Sciatic nerve (tissue), 2 donors: ENCODE measurements at regions not wholly inside any gene's neighbourhood (a gene's known extent, or its start where the extent isn't known, plus 50 kb on each side); places are given as distances from the start of the nearest gene placed in this dataset.

ENCODE experiments used
- ATAC-seq: fragments of 200-7000 bp; cut with Tn5 transposase; one replicate; pipeline ENCODE4 v1.9.1; 2020; ENCODE audit warnings: mild to moderate bottlenecking, moderate library complexity
- DNase-seq: peaks from one replicate; pipeline ENCODE4 v3.0.0-alpha.2; 2020; ENCODE audit warnings: low spot score
- intact Hi-C: fragments of 100-400 bp; cut with DNase I; formaldehyde crosslinking; loops from one replicate; pipeline ENCODE4 v1.14.2; 2022
- donor health status: DM: no; HTN: no; CAD: no.
- donor health status: DM: no; HTN: no; CAD: no.

DNA sequence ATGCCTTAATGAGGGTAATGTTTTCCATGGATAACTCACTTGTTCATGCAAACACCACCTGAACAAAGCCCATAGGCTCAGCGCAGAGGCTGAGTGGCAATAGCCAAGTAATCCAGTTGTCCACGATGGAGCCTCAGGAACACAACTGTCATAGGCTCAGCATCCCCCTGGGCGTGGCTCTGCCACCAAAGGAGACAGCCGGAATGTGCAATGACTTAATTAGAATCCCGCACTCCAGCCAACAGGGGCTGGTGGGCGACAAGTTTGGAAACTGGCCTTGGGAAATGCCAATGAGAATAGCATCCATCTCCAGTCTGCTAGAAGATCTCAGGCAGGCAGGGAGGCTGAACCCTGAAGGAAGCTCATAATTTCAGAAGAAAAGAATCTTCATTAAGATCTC, 411.7 kb upstream of the NRP1 start:
- DNase-seq (no peak), ATAC-seq (no peak)
- intact Hi-C loops: no loop called here

DNA sequence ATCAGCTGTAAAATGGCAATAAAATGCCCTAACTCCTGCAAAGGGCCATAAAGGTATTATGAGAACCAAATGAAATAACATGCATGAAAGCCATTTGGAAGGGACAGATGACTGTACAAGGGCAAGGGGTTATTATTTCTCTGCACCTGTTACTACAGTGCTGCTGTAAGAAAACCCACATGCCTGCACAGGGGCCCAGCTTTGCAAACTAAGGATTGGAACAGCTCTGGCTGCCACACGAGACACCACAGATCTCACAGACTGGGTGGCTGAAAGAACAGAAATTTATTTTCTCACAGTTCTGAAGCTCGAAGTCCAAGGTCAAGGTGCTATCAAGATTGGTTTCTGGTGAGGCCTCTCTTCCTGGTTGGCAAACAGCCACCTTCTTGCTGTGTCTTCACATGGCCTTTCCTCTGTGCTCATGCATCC, 409.0 kb upstream of the NRP1 start:
- no peak for ATAC-seq
- no peak for DNase-seq
- intact Hi-C loops: no loop called here

DNA sequence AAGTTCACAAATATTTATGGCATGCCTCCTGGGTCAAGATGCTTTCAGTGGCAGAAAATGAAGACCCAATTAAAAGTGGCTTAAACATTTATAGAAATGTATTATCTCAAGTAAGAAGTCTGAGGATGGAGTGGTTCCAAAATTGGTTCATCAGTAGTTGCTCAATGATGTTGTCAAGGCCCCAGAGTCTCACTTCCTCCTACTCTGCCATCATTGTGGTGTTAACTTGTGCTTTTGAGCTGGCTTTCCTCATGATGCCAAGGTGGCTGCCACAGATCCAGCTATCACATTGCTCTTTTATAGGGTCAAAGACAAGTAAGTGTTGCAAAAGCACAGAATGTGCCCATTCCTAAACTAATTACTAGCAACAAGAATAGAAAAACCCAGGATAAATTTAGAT, 404.6 kb upstream of the NRP1 start:
- ATAC-seq (no peak), DNase-seq (no peak)
- intact Hi-C loops: no loop called here

DNA sequence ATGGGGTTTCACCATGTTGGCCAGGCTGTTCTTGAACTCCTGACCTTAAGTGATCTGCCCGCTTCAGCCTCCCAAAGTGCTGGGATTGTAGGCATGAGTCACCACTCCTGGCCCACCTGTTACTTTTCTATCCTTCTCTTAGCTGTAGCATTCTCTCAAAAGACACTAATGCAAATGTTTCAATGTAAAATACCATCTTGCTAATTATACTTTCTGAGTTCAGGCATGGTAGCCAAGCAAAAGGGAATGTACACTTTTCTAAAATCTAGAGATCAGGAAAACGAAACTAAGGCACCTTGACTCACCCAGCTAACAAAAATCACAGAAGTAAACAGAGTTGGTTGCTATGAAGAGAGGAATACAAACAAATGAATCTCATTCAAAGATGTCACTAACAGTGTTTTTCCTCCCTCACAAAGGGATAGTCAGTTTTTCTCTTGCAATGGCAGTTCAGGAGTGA, 401.0 kb upstream of the NRP1 start:
- DNase-seq: no peak
- intact Hi-C loops: no loop called here
- no peak for ATAC-seq

DNA sequence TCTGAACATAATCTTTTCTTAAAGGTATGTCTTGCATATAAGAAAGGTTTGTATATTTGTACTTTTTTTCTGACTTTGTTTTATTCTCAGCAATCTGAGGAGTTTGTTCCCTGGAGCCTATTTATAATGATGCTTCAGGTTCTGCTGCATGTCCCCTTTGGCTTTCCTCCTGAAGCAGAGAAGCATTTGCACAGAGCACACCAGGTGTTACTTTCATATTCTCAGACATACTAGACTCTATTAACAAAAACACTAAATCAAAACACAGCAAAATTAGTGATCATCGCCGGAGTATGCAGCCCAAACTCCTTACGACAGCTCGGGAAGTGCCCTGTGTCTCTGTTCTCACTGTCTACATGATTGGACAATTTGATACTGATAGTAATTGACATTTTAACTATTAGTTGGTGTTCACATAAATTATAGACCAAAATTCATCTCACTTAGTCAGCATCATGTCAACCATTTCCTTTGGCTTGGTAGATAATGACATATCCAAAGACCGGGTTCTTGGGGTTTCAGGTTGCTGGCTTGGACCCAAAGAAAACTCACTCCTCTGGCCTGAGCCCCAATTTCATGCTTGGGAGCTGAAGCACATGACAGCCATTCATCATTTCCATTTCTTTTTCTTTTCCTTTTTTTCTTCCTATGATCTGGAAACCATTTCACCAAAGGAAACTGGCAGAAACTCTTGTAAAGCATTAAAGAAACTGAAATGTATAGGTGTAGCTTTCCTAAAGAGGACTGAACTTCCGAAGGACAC, 400.1 kb upstream of the NRP1 start:
- intact Hi-C loops: no loop called here
- DNase-seq (no peak), ATAC-seq (no peak)

DNA sequence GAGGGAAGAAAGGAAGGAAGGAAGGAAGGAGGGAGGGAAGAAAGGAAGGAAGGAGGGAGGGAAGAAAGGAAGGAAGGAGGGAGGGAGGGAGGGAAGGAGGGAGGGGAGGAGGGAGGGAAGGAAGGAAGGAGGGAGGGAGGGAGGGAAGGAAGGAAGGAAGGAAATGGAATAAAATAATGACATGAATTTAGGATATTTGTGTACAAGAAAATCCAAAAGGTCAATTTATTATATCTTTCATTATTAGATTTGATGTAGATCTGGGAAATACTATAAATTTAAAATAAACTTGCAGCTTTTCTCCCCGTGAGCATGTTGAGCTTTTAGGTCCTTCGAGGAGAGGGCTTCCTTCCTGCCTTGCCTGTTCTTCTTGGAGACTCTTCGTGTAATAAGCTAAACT, 398.6 kb upstream of the NRP1 start:
- DNase-seq: no peak
- intact Hi-C loops: no loop called here
- ATAC-seq: no peak

DNA sequence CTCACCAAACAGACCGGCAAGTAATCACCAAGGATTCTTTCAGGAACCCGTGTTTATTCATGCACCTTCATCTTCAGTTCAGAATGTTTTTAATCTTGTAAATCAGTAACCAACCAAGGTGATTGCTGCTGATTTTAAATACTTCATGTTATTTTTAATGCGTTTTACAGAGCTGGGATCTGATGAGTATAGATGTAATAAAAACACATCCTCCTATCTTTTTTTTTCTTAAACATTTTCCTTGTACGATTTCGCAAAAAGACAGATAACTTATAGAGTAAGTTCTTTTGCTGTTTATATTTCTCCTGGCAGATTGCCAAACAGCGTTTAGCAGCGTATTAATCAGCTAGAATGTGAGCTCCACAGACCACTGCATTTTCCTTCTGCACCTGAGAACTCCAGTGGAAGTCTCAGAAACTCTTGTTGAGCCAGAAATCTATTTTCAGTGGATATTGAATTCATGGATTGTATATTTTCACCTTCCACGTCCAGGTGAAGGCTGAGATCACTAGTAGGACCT, 397.8 kb upstream of the NRP1 start:
- no peak for DNase-seq
- intact Hi-C loops: no loop called here
- no peak for ATAC-seq

DNA sequence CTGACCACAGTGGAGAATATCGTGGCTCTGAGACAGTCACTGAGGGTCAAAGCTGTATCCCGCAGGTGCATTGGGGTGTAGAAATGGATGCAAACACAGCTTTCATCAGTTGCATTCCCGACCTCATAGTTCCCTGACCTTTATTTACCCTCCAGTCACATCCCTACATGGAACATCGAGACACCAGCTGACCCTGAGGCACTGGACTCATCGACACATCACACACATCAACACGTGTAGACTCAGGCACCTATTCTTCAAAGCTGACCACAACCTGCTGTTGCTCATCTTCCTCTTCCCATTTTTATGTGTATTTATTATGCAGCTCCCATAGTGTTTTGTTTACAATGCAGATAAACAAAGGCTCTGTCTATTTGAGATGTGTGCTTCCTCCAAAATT, 396.9 kb upstream of the NRP1 start:
- no peak for ATAC-seq
- intact Hi-C loops: no loop called here
- no peak for DNase-seq

DNA sequence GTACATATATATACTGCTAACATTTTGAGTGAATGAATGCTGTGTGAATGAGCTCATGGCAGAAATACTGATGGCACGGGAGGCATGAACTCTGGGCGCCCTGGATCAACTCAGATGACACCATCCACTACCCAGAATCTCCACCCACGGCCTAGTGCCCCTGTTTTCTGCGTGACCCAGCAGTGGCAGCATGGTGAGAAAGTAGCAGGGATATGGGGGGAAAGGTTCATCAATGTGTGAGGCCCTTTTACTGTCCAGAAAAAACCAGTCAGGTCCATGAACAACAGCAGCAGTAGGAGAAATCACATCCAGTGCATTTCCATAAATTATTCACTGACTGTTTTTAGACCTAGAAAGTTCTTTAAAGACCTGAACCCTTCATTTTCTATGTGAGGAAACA, 391.0 kb upstream of the NRP1 start:
- intact Hi-C loops: no loop called here
- no peak for ATAC-seq
- DNase-seq: no peak

DNA sequence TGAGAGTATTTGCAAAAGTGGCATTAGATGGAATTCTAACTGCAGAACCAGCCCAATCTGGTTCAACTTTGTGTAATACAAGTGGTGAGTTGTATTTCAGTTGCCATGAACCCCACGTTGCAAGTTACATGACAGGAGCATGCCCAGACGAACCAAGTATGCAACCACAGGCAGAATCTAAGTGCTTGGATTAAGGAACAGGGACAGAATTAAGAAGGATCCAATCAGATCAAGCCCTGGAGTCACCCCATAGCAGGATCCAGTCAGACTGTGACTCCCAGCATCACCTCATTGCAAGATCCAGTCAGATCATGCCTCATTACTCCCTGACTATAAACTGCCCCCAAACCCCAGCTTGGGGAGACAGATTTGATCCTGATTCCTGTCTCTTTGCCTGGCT, 388.7 kb upstream of the NRP1 start:
- intact Hi-C loops: no loop called here
- ATAC-seq (no peak), DNase-seq (no peak)

DNA sequence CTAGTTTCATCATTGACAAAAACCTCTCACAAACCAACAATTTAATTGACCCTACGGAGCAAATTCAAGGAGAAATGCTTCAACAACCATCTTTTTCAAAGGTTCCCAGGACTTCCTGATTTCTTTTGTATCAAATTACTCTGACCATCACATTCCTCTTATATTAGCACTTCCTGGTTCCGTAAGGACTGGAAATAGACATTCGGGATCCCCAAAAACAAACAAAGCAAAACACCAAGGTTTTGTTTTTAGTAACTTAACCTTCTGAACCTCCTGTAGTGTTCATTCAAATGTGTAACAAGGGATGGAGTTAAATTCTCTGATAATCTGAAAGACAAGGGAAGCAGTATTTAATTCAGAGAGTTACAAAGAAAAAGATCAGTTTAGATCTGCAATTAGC, 387.6 kb upstream of the NRP1 start:
- intact Hi-C loops: no loop called here
- DNase-seq: no peak
- no peak for ATAC-seq

DNA sequence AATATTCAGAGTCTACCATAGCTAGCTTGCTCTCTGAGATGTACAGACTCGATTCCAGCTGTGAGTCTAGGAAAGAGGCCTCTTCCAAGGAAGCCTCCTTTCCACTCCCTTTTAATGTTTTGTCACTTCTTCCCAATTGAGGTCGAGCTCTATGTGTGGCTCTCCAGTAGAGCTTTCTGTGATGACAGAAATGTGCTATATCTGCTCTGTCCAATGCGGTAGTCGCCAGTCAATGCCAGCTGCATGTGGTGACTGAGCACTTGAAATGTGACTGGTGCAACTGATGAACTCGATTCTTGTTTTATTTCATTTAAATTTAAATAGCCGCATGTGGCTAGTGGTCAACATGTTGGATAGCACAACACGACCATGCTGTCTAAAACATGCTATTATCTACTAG, 387.0 kb upstream of the NRP1 start:
- ATAC-seq: no peak
- intact Hi-C loops: no loop called here
- DNase-seq: no peak

DNA sequence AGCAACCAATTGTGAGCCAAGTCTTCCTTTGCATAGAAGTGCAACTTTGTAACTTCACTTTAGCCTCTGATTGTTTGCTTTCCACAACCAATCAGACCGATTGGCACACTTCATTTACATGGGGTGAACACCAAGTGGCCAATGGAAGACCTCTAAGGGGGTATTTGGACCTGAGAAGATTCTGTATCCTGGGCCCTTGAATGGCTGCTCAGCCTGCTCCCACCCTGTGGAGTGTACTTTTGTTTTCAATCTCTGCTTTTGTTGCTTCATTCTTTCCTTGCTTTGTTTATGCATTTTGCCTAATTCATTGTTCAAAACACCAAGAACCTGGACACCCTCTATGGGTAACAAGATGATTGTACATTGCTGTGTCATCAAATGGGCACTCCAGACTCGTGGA, 385.7 kb upstream of the NRP1 start:
- intact Hi-C loops: no loop called here
- DNase-seq (no peak), ATAC-seq (no peak)

DNA sequence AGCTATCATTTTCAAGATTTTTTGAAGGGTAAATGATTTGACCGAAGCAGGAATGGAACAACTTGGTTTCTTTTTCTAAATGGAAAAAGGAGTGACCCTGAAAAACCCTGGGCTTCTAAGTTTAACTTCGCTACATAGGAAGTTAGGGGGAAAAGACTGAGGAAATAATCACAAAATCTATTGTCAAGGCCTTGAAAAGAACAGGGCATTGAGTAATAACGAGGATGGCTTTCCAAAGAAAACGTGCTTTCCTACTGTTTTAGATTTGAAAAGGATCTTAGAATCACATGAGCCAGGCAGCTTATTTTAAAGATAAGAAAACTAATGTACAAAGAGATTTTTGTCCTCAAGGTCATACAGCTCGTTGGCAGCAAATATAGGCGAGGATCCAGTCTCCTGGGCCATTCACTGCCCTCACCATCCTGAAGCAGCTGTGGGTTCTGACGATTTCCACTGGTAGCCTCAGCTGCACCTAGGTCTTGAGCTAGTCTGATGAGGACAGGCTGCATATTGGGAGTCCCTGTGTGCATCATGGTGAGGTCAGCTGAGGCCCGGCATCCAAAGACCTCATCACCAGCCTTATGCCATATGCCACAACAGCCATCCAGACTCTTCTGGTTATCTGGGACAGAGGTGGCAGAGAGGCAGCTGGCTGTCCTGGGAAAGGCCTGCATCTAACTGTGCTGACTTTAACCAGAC, 384.7 kb upstream of the NRP1 start:
- peak; percentile 57 for ATAC-seq
- intact Hi-C loops: no loop called here
- no peak for DNase-seq

DNA sequence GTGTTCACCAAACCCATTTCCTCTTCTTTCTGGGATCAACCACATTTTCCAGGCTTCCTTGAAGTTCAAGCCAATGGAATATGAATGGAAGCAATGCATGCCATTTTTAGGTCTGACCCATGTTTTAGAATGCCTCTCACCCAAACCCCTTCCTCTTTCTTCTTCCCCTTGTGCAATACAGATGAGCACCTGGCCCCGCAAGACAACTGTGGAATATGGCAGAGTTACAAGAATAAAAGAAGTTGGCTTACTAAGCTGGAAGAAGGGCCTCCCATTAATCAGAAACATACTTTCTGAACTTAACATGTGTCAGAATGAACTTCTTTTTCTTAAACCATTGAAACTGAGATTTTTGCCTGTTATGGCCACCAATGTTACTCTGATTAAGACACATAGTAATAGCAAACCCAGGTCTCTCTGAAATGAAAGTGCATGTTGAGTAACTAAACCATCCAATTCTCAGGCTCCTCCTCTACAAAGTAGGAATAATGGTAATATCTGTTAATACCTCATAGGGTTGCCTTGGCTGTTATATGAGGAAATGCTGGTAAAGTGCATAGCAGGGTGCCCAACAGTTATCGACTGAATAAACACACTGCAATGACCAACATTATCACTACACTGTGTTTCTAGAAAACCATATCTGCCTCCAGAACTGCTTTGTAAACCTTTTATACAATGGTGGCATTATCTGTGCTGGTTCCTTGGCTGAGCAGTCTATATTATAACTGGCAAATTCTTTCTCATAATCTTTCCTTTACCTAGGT, 382.2 kb upstream of the NRP1 start:
- intact Hi-C loops: no loop called here
- no peak for DNase-seq
- ATAC-seq: no peak

DNA sequence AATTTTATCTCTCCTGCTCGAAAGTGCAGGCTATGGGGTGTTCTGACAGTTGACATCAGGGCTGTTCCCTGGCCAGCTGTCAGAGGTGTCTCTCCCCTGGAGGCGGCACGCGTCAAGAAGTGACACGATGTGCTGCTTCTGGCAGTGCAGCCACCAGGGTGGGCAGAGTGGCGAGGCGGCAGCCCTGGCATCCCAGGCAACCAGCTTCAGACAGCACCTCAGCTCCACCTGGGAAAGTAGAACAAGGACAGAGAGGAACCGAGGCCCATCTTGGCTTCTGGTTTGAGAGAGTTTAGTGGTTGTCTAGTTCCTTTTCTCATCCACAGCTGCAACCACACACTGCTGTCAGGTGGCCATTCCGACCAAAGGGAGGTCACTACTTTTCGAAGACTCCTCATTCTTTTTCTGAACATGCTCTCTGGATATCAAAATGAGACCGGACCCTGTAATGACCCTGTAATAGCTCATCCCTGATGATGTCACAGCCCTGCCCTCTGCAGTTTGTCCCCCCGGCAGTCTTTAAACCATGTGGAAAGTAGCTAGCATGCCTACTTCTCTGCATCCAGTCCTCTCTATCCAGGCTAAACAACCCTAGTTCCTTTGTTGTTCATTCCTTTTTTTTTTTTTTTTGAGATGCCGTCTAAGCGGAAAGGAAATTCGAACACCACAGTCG, 381.0 kb upstream of the NRP1 start:
- no peak for DNase-seq
- no peak for ATAC-seq
- intact Hi-C loops: no loop called here

DNA sequence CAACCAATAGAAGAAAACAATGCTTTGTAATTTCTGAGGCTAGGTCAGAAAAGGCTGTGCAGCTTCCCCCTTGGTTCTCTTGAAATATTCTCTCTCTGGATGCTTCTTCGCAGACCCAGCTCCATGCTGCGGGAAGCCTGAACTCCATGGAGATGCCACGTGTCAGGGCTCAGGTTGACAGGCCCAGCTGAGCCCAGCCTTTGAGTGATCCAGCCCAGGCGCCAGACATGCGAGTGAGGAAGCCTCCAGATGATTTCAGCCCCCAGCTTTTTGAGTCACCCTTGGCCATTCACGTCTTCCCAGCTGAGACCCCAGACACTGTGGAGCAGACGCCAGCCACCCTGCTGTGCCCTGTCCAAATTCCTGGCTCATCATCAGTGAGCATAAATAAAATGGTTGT, 378.4 kb upstream of the NRP1 start:
- ATAC-seq: no peak
- intact Hi-C loops: no loop called here
- no peak for DNase-seq

DNA sequence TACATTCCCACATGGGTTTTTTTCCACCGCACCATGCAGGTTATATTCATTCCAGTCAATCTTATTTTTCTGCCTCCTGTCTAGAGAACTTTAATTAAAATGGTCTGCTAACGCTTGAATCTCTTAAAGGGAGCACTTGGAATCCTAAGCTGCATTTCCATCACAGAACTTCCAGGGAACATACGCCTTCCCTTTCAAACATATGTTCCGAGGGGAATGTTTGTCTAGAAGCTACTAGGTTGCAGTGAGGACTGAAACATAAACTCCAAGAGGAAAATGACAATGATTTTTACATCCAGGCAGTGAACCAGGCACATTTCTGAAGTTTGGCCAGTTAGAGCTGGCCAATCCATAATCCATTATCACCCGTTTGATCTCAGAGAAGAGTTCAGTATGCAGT, 375.5 kb upstream of the NRP1 start:
- no peak for DNase-seq
- no peak for ATAC-seq
- intact Hi-C loops: no loop called here

DNA sequence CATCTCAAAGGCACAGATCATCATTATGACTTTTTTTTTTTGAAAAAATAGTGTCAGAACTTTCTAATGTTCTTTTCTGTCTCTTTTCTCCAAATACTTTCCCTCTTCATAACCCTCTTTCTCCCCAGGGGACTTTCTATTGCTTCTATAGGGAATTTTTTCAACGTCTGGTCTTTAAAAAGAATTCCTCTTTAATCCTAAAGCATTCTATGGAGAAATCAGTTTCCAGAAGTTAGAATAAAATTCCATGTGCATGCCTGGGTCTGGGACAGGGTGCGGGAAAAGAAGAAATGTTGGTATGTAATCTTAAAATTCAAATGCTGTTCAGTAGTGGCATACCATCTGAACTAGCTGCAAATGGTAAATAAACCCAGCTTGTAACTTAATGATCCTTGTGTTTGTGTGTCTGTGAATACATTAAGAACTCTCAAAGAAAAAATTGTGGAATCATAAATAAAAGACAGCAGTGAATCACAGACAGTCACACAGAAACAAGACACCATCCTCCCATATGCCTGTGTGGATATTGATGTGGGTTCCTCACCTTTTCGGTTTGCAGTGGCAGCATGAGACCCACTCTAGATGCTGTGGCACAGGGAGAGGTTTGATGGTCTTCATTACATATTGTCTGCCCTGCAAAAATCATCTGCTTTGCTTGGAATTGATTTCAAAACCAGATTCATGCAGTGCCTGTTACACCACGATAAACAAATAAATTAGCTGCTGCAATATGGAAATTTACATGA, 374.7 kb upstream of the NRP1 start:
- ATAC-seq (no peak), DNase-seq (no peak)
- intact Hi-C loops: no loop called here
